Thymus (tissue), 11 donors: ENCODE measurements at regions not wholly inside any gene's neighbourhood (a gene's known extent, or its start where the extent isn't known, plus 50 kb on each side); places are given as distances from the start of the nearest gene placed in this dataset.

Source experiments
- DNase-seq, 9 donors: peaks; one replicate each; pipeline ENCODE4 v3.0.0-alpha.2; 2013; ENCODE audit warnings: low spot score in 9 of 9, low read depth in 6 of 9, missing footprints in 1 of 9
- H3K27ac ChIP-seq, 2 donors: one replicate each; pipeline ENCODE4 v1.5.1; 2013; ENCODE audit warnings: control low read depth in 1 of 2, low read depth in 1 of 2, low read length in 1 of 2, mild to moderate bottlenecking in 1 of 2, moderate library complexity in 1 of 2
- H3K27me3 ChIP-seq, 2 donors: one replicate each; pipeline ENCODE4 v1.5.1; 2013; ENCODE audit warnings: low read length in 1 of 2; ENCODE audit not compliant: control insufficient read depth in 2 of 2, insufficient read depth in 1 of 2
- H3K36me3 ChIP-seq, 2 donors: one replicate each; pipeline ENCODE4 v1.5.1; 2013; ENCODE audit warnings: low read length in 1 of 2, mild to moderate bottlenecking in 1 of 2, moderate library complexity in 1 of 2; ENCODE audit not compliant: control insufficient read depth in 2 of 2, insufficient read depth in 2 of 2
- H3K4me1 ChIP-seq, 2 donors: one replicate each; pipeline ENCODE4 v1.5.1; 2013; ENCODE audit warnings: low read length in 2 of 2; ENCODE audit not compliant: control insufficient read depth in 2 of 2, insufficient read depth in 2 of 2
- H3K4me3 ChIP-seq, 2 donors: one replicate each; pipeline ENCODE4 v1.5.1; 2013; ENCODE audit warnings: low read length in 2 of 2, control low read depth in 1 of 2, mild to moderate bottlenecking in 1 of 2
- H3K9me3 ChIP-seq, 2 donors: one replicate each; pipeline ENCODE4 v1.5.1; 2013; ENCODE audit warnings: low read length in 1 of 2, mild to moderate bottlenecking in 1 of 2; ENCODE audit not compliant: control insufficient read depth in 2 of 2, insufficient read depth in 1 of 2
- WGBS: extraction: QIAGEN DNeasy Blood & Tissue Kit; methylation state at CpG from one replicate; pipeline ENCODE4 v1.1.7; 2013; 5-methylcytosine and 5-hydroxymethylcytosine counted together
- donor health status: healthy.

- H3K27me3 ChIP-seq, result no peaks in the 10 kb centered on the region
- H3K9me3 ChIP-seq, result no peaks in the 10 kb centered on the region
- H3K27ac ChIP-seq, result no peak overlapping the region
- no peaks in the 10 kb centered on the region for H3K36me3 ChIP-seq
- H3K4me1 ChIP-seq, result peaks cover 30 to 59% of the 10 kb centered on the region in 2 donors
- no peak for DNase-seq
- WGBS, result 94% methylated on average over 5 of the region's 5 CpGs
- H3K4me3 ChIP-seq, result no peak overlapping the region
These were observed 152.5 kb upstream of the APCDD1 start for GRCh38 chr18:10301831-10302483.

GRCh38 chr18:10303171-10303570 is 151.3 kb upstream of the APCDD1 start:
- Histone ChIP-seq H3K4me3 (no peak overlapping the region), H3K9me3 (no peaks in the 10 kb centered on the region), H3K36me3 (no peaks in the 10 kb centered on the region), H3K27me3 (no peaks in the 10 kb centered on the region), H3K4me1 (peaks cover 19 to 48% of the 10 kb centered on the region in 2 donors), H3K27ac (no peak overlapping the region)
- DNase-seq, result no peak
- WGBS, result 95% methylated on average over 2 of the region's 2 CpGs

GRCh38 chr18:10304853-10305252 is 149.6 kb upstream of the APCDD1 start:
- DNase-seq, result no peak
- WGBS, result 87% methylated on average over 3 of the region's 3 CpGs
- no peaks in the 10 kb centered on the region for H3K27me3 ChIP-seq

GRCh38 chr18:10306779-10307178 is 147.7 kb upstream of the APCDD1 start:
- DNase-seq, result no peak
- WGBS, result 98% methylated on average over 2 of the region's 2 CpGs
- H3K4me1 ChIP-seq, result peaks cover 3 to 15% of the 10 kb centered on the region in 2 donors

More at GRCh38 chr18:10304853-10305252, 149.6 kb upstream of the APCDD1 start:
- no peak overlapping the region for H3K4me3 ChIP-seq
- H3K36me3 ChIP-seq, result no peaks in the 10 kb centered on the region
- no peak overlapping the region for H3K27ac ChIP-seq
- H3K9me3 ChIP-seq, result no peaks in the 10 kb centered on the region
- peaks cover 6 to 35% of the 10 kb centered on the region in 2 donors for H3K4me1 ChIP-seq

GRCh38 chr18:10308154-10308553 is 146.3 kb upstream of the APCDD1 start:
- no peaks in the 10 kb centered on the region for H3K9me3 ChIP-seq
- H3K27me3 ChIP-seq, result no peaks in the 10 kb centered on the region
- H3K4me1 ChIP-seq, result peaks cover 0 to 12% of the 10 kb centered on the region in 2 donors
- H3K36me3 ChIP-seq, result no peaks in the 10 kb centered on the region
- no peak overlapping the region for H3K4me3 ChIP-seq
- 79% methylated on average over 2 of the region's 2 CpGs for WGBS
- DNase-seq, result no peak
- no peak overlapping the region for H3K27ac ChIP-seq

More at GRCh38 chr18:10306779-10307178, 147.7 kb upstream of the APCDD1 start:
- Histone ChIP-seq H3K36me3 (no peaks in the 10 kb centered on the region), H3K4me3 (no peak overlapping the region), H3K27me3 (no peaks in the 10 kb centered on the region), H3K27ac (no peak overlapping the region), H3K9me3 (no peaks in the 10 kb centered on the region)

- no peaks in the 10 kb centered on the region for H3K9me3 ChIP-seq
- H3K27me3 ChIP-seq, result no peaks in the 10 kb centered on the region
- H3K27ac ChIP-seq, result no peak overlapping the region
- peaks cover 0 to 16% of the 10 kb centered on the region in 2 donors for H3K4me1 ChIP-seq
- no peak overlapping the region for H3K4me3 ChIP-seq
- 98% methylated on average over 4 of the region's 4 CpGs for WGBS
- no peaks in the 10 kb centered on the region for H3K36me3 ChIP-seq
- no peak for DNase-seq
These were observed 143.8 kb upstream of the APCDD1 start for GRCh38 chr18:10310626-10311025.

- 95% methylated on average over 5 of the region's 5 CpGs for WGBS
- Histone ChIP-seq H3K4me1 (peaks cover 0 to 26% of the 10 kb centered on the region in 2 donors), H3K27me3 (no peaks in the 10 kb centered on the region), H3K36me3 (no peaks in the 10 kb centered on the region), H3K4me3 (no peak overlapping the region), H3K27ac (no peak overlapping the region), H3K9me3 (no peaks in the 10 kb centered on the region)
- DNase-seq, result no peak
These were observed 142.0 kb upstream of the APCDD1 start for GRCh38 chr18:10312326-10313015.

- Histone ChIP-seq H3K4me1 (peaks cover 0 to 31% of the 10 kb centered on the region in 2 donors), H3K9me3 (no peaks in the 10 kb centered on the region), H3K36me3 (no peaks in the 10 kb centered on the region), H3K27me3 (no peaks in the 10 kb centered on the region), H3K4me3 (no peak overlapping the region), H3K27ac (no peak overlapping the region)
- no peak for DNase-seq
- 97% methylated on average over 3 of the region's 3 CpGs for WGBS
These were observed 141.5 kb upstream of the APCDD1 start for GRCh38 chr18:10313016-10313342.

- no peaks in the 10 kb centered on the region for H3K27me3 ChIP-seq
- H3K27ac ChIP-seq, result no peak overlapping the region
- 97% methylated on average over 5 of the region's 5 CpGs for WGBS
- H3K4me1 ChIP-seq, result peaks cover 0 to 31% of the 10 kb centered on the region in 2 donors
- no peak for DNase-seq
- H3K4me3 ChIP-seq, result no peak overlapping the region
- no peaks in the 10 kb centered on the region for H3K9me3 ChIP-seq
- H3K36me3 ChIP-seq, result no peaks in the 10 kb centered on the region
These were observed 140.4 kb upstream of the APCDD1 start for GRCh38 chr18:10314066-10314465.
